ENCODE measurements at regions not wholly inside any gene's neighbourhood (a gene's known extent, or its start where the extent isn't known, plus 50 kb on each side); places are given as distances from the start of the nearest gene placed in this dataset.

- no peak for DNase-seq
Observed at GRCh38 chr7:96931891-96932290, 73.5 kb upstream of the DLX6 start.

DNA sequence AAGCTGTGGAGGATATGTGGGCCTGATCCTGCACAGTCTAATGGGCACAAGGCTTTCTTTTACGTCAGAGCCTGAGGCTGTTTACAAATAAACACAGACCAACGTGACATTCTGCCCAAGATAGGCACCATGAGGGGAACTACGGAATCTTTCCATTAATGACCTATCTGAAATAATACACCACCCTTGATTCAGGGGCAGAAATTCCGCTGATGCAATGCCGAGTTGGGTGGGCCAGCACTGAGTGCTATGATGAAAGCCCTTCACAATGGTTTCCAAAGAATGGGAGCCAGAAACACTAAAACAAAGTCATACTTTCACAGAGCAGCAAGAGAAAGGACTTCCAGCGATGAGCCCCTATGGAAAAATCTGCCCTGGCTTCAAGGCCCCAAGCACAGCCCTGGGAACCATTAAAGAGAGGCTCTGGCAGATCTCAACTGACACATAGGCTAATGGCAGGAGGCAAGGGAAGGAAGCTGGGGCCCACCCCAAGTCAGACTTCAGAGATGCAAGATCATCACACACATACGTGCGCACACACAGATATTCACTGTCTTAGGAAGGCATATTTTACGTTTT lies 72.2 kb upstream of the DLX6 start:
- DNase-seq, result no peak

DNA sequence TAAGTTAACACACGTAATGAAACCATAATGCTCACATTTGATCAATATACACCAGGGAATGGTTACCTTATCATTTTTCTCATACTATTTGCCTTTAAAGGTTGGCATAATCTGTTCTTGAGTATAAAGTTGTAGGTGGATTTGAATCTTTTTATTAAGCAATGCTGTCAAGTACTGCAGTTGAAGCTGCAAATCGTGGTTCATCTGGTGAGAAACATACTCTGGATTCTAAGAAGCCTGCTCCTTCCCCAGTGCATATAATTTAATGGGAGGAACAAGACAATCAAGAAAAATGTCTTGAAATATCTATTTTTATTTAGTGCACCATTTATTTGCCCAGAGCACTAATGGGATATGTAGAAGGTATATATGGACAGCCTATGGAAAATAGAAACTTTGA lies 68.7 kb upstream of the DLX6 start:
- DNase-seq, result no peak

GRCh38 chr7:96942112-96942511 lies 63.2 kb upstream of the DLX6 start:
- DNase-seq, result no peak

DNA sequence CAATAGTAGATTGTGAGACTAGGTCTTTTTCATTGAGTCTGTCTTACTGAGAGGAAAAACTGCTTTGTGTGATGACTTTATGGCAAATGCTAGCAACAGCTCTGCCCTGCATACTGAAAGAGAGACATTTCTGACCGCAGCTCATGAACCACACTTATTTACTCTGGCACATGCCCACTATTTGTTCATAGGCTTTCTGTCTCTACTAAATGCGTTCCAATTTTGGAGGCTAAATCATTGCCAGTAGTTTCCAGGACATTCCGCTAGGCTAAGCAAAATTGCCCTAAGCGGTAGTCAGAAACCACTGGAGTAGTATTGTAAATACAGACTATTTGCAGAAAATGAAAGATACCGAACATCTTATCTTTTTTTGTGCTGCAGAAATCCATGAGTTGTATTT lies 55.6 kb upstream of the DLX6 start:
- DNase-seq, result no peak

GRCh38 chr7:96952974-96953391 lies 52.4 kb upstream of the DLX6 start:
- DNase-seq, result no peak

- DNase-seq, result no peak
Observed at GRCh38 chr7:96953676-96954513, 51.5 kb upstream of the DLX6 start.
